Stimulated activated CD4-positive, alpha-beta T cell treated with anti-CD3 and anti-CD28 coated beads, Interleukin-2, amount 100 ng/mL, for 24 hours (primary cell): ENCODE measurements at regions not wholly inside any gene's neighbourhood (a gene's known extent, or its start where the extent isn't known, plus 50 kb on each side); places are given as distances from the start of the nearest gene placed in this dataset.

ENCODE experiments used
- DNase-seq, 2 donors: peaks; one replicate each; pipeline ENCODE4 v3.0.0-alpha.2; 2020

- DNase-seq = no peak
Measured at GRCh38 chr2:19232312-19232711, 126.1 kb downstream of the OSR1 start.

GRCh38 chr2:19231625-19232024, 126.8 kb downstream of the OSR1 start:
- DNase-seq = no peak

GRCh38 chr2:19230626-19231025, 127.8 kb downstream of the OSR1 start:
- no peak for DNase-seq

- DNase-seq = no peak
Measured at GRCh38 chr2:19228715-19229114, 129.7 kb downstream of the OSR1 start.

- DNase-seq = no peak
Measured at GRCh38 chr2:19228181-19228593, 130.2 kb downstream of the OSR1 start.

GRCh38 chr2:19226871-19227270, 131.6 kb downstream of the OSR1 start:
- no peak for DNase-seq

GRCh38 chr2:19226386-19226785, 132.0 kb downstream of the OSR1 start:
- DNase-seq = no peak

- no peak for DNase-seq
Measured at GRCh38 chr2:19225931-19226330, 132.5 kb downstream of the OSR1 start.

GRCh38 chr2:19225126-19225525, 133.3 kb downstream of the OSR1 start:
- DNase-seq = no peak

GRCh38 chr2:19224486-19224885, 133.9 kb downstream of the OSR1 start:
- no peak for DNase-seq

GRCh38 chr2:19224011-19224410, 134.4 kb downstream of the OSR1 start:
- no peak for DNase-seq

- DNase-seq = no peak
Measured at GRCh38 chr2:19219060-19219459, 139.4 kb downstream of the OSR1 start.

GRCh38 chr2:19218166-19218565, 140.3 kb downstream of the OSR1 start:
- no peak for DNase-seq

GRCh38 chr2:19216676-19217602, 141.5 kb downstream of the OSR1 start:
- DNase-seq = no peak

- DNase-seq = no peak
Measured at GRCh38 chr2:19216238-19216637, 142.2 kb downstream of the OSR1 start.

GRCh38 chr2:19214682-19215391, 143.6 kb downstream of the OSR1 start:
- DNase-seq = no peak

- DNase-seq = no peak
Measured at GRCh38 chr2:19209575-19210341, 148.7 kb downstream of the OSR1 start.

- no peak for DNase-seq
Measured at GRCh38 chr2:19208479-19209199, 149.8 kb downstream of the OSR1 start.

GRCh38 chr2:19207452-19207851, 151.0 kb downstream of the OSR1 start:
- DNase-seq = no peak

- DNase-seq = no peak
Measured at GRCh38 chr2:19205983-19206533, 152.4 kb downstream of the OSR1 start.

- no peak for DNase-seq
Measured at GRCh38 chr2:19203866-19204265, 154.6 kb downstream of the OSR1 start.

- DNase-seq = no peak
Measured at GRCh38 chr2:19201911-19202462, 156.4 kb downstream of the OSR1 start.
